GM23338 (cell line): ENCODE measurements at regions not wholly inside any gene's neighbourhood (a gene's known extent, or its start where the extent isn't known, plus 50 kb on each side); places are given as distances from the start of the nearest gene placed in this dataset.

Experiments used
- ATAC-seq: fragments of 200-7000 bp; cut with Tn5 transposase; 3 replicates; pipeline ENCODE4 v1.9.1; 2020
- DNase-seq: peaks from one replicate; pipeline ENCODE4 v3.0.0-alpha.2; 2015; ENCODE audit warnings: low spot score
- H2AFZ ChIP-seq: fragments of 200-600 bp; sonication (generic); 2 replicates; pipeline ENCODE4 v1.8.0; 2016; ENCODE audit warnings: antibody characterized with exemption, mild to moderate bottlenecking, moderate library complexity
- H3F3A ChIP-seq: fragments of 200-600 bp; sonication (generic); replicated peaks from 2 replicates; pipeline ENCODE4 v1.8.0; 2017; ENCODE audit warnings: antibody characterized with exemption, mixed run types, low read depth
- H3K27ac ChIP-seq: fragments of 200-600 bp; sonication (generic); 2 replicates; pipeline ENCODE4 v1.6.1; 2016; ENCODE audit warnings: low read depth
- H3K27me3 ChIP-seq: fragments of 200-600 bp; sonication (generic); 2 replicates; pipeline ENCODE4 v1.8.0; 2016; ENCODE audit warnings: mild to moderate bottlenecking, mixed run types, moderate library complexity; ENCODE audit not compliant: insufficient read depth
- H3K36me3 ChIP-seq: fragments of 200-600 bp; sonication (generic); 2 replicates; pipeline ENCODE4 v1.8.0; 2016; ENCODE audit warnings: mild to moderate bottlenecking; ENCODE audit not compliant: insufficient read depth
- H3K4me1 ChIP-seq: fragments of 200-600 bp; sonication (generic); 2 replicates; pipeline ENCODE4 v1.8.0; 2016; ENCODE audit warnings: mild to moderate bottlenecking, moderate library complexity; ENCODE audit not compliant: insufficient read depth
- H3K4me2 ChIP-seq: fragments of 200-600 bp; sonication (generic); 2 replicates; pipeline ENCODE4 v1.7.1; 2017; ENCODE audit warnings: mixed run types
- H3K4me3 ChIP-seq: fragments of 200-600 bp; sonication (generic); 2 replicates; pipeline ENCODE4 v1.6.1; 2016; ENCODE audit warnings: mixed run types
- H3K79me2 ChIP-seq: fragments of 200-600 bp; sonication (generic); replicated peaks from 2 replicates; pipeline ENCODE4 v1.8.0; 2017; ENCODE audit warnings: mild to moderate bottlenecking; ENCODE audit not compliant: insufficient read depth
- H3K9me2 ChIP-seq: fragments of 200-600 bp; sonication (generic); 2 replicates; pipeline ENCODE4 v1.8.0; 2017; ENCODE audit not compliant: insufficient read depth
- H4K20me1 ChIP-seq: fragments of 200-600 bp; sonication (generic); replicated peaks from 2 replicates; pipeline ENCODE4 v1.8.0; 2017; ENCODE audit warnings: mild to moderate bottlenecking; ENCODE audit not compliant: insufficient read depth
- H3K27ac Mint-ChIP-seq: 2 replicates; pipeline ENCODE4 v1.8.0; 2020; ENCODE audit warnings: inconsistent platforms, mild to moderate bottlenecking, moderate library complexity, mixed read lengths
- H3K27me3 Mint-ChIP-seq: 3 replicates; pipeline ENCODE4 v1.8.0; 2022; ENCODE audit warnings: low read depth, mild to moderate bottlenecking, moderate library complexity, mixed read lengths, inconsistent platforms; ENCODE audit not compliant: insufficient read depth, poor library complexity
- H3K36me3 Mint-ChIP-seq: 3 replicates; pipeline ENCODE4 v1.8.0; 2021; ENCODE audit warnings: low read depth, mild to moderate bottlenecking, inconsistent platforms, moderate library complexity, mixed read lengths
- H3K4me1 Mint-ChIP-seq: 3 replicates; pipeline ENCODE4 v1.8.0; 2020; ENCODE audit warnings: mild to moderate bottlenecking, inconsistent platforms, mixed read lengths
- H3K4me3 Mint-ChIP-seq: 3 replicates; pipeline ENCODE4 v1.8.0; 2021; ENCODE audit warnings: moderate library complexity, mild to moderate bottlenecking, inconsistent platforms, mixed read lengths
- H3K9me3 Mint-ChIP-seq: 3 replicates; pipeline ENCODE4 v1.8.0; 2020; ENCODE audit warnings: moderate library complexity, mild to moderate bottlenecking, inconsistent platforms, mixed read lengths
- CTCF ChIP-seq, 2 experiments: fragments of 200-600 bp in 1 of 2; sonication (generic) in 1 of 2; conservative IDR thresholded peaks; 2 replicates each; pipeline versions ENCODE4 v1.5.1 to v1.6.1; 2016 to 2017; ENCODE audit warnings: antibody characterized with exemption in 2 of 2, low read depth in 2 of 2, mild to moderate bottlenecking in 2 of 2, moderate library complexity in 1 of 2
- EZH2phosphoT487 ChIP-seq: fragments of 200-600 bp; sonication (generic); IDR thresholded peaks from one replicate; pipeline ENCODE4 v1.8.1; 2018; ENCODE audit warnings: antibody characterized with exemption; ENCODE audit not compliant: unreplicated experiment
- JUNB ChIP-seq: IDR thresholded peaks from one replicate; pipeline ENCODE4 v1.6.1; 2016; ENCODE audit warnings: antibody characterized with exemption; ENCODE audit not compliant: unreplicated experiment
- NANOG ChIP-seq: IDR thresholded peaks from 2 replicates; pipeline ENCODE4 v1.6.1; 2016; ENCODE audit warnings: antibody characterized with exemption, borderline replicate concordance
- POLR2AphosphoS5 ChIP-seq: IDR thresholded peaks from 2 replicates; pipeline ENCODE4 v1.6.1; 2016; ENCODE audit warnings: antibody characterized with exemption, low read depth
- STAT1 ChIP-seq: IDR thresholded peaks from one replicate; pipeline ENCODE4 v1.6.1; 2016; ENCODE audit warnings: antibody characterized with exemption; ENCODE audit not compliant: unreplicated experiment
- ZNF114 ChIP-seq: fragments of 250-450 bp; sonication (Bioruptor Pico); IDR thresholded peaks from 2 replicates; pipeline ENCODE4 v1.5.0; 2020; ENCODE audit warnings: mild to moderate bottlenecking, moderate library complexity
- TF ChIP-seq, protein P1 (sequence below): IDR thresholded peaks from one replicate; pipeline ENCODE4 v1.6.1; 2018; ENCODE audit warnings: antibody characterized with exemption; ENCODE audit not compliant: unreplicated experiment
- TF ChIP-seq, protein P2 (sequence below): fragments of 250-450 bp; sonication (Bioruptor Pico); IDR thresholded peaks from 2 replicates; pipeline ENCODE4 v1.5.0; 2020; ENCODE audit warnings: mild to moderate bottlenecking, moderate library complexity
- TF ChIP-seq, protein P3 (sequence below): IDR thresholded peaks from 2 replicates; pipeline ENCODE4 v1.6.1; 2016; ENCODE audit warnings: antibody characterized with exemption

DNA sequence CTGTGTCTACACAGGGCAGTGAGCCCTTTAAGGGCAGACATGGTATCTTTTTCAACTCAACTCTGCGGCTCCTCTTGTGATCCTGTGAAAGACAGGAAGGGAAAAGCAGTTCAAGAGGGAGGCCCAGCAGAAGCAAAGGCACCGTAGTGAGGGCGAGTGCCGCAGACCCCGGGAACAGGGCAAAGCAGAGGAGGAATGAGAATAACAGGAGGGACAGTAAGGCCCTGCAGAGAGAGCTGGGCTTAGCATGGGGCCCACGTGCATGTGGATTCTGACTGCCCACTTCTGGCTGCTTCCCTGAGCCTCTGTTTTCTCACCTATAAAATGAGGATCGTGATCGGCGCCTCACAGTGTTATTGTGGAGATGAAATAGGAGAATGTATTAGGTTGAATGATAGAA lies 409.3 kb downstream of the PTPRU start (continued):
- TF ChIP-seq, protein P1, sequence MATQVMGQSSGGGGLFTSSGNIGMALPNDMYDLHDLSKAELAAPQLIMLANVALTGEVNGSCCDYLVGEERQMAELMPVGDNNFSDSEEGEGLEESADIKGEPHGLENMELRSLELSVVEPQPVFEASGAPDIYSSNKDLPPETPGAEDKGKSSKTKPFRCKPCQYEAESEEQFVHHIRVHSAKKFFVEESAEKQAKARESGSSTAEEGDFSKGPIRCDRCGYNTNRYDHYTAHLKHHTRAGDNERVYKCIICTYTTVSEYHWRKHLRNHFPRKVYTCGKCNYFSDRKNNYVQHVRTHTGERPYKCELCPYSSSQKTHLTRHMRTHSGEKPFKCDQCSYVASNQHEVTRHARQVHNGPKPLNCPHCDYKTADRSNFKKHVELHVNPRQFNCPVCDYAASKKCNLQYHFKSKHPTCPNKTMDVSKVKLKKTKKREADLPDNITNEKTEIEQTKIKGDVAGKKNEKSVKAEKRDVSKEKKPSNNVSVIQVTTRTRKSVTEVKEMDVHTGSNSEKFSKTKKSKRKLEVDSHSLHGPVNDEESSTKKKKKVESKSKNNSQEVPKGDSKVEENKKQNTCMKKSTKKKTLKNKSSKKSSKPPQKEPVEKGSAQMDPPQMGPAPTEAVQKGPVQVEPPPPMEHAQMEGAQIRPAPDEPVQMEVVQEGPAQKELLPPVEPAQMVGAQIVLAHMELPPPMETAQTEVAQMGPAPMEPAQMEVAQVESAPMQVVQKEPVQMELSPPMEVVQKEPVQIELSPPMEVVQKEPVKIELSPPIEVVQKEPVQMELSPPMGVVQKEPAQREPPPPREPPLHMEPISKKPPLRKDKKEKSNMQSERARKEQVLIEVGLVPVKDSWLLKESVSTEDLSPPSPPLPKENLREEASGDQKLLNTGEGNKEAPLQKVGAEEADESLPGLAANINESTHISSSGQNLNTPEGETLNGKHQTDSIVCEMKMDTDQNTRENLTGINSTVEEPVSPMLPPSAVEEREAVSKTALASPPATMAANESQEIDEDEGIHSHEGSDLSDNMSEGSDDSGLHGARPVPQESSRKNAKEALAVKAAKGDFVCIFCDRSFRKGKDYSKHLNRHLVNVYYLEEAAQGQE = no peak
- TF ChIP-seq STAT1 (no peak), POLR2AphosphoS5 (no peak), EZH2phosphoT487 (no peak), ZNF114 (CRISPR knock-in tag) (no peak)
- TF ChIP-seq, protein P2, sequence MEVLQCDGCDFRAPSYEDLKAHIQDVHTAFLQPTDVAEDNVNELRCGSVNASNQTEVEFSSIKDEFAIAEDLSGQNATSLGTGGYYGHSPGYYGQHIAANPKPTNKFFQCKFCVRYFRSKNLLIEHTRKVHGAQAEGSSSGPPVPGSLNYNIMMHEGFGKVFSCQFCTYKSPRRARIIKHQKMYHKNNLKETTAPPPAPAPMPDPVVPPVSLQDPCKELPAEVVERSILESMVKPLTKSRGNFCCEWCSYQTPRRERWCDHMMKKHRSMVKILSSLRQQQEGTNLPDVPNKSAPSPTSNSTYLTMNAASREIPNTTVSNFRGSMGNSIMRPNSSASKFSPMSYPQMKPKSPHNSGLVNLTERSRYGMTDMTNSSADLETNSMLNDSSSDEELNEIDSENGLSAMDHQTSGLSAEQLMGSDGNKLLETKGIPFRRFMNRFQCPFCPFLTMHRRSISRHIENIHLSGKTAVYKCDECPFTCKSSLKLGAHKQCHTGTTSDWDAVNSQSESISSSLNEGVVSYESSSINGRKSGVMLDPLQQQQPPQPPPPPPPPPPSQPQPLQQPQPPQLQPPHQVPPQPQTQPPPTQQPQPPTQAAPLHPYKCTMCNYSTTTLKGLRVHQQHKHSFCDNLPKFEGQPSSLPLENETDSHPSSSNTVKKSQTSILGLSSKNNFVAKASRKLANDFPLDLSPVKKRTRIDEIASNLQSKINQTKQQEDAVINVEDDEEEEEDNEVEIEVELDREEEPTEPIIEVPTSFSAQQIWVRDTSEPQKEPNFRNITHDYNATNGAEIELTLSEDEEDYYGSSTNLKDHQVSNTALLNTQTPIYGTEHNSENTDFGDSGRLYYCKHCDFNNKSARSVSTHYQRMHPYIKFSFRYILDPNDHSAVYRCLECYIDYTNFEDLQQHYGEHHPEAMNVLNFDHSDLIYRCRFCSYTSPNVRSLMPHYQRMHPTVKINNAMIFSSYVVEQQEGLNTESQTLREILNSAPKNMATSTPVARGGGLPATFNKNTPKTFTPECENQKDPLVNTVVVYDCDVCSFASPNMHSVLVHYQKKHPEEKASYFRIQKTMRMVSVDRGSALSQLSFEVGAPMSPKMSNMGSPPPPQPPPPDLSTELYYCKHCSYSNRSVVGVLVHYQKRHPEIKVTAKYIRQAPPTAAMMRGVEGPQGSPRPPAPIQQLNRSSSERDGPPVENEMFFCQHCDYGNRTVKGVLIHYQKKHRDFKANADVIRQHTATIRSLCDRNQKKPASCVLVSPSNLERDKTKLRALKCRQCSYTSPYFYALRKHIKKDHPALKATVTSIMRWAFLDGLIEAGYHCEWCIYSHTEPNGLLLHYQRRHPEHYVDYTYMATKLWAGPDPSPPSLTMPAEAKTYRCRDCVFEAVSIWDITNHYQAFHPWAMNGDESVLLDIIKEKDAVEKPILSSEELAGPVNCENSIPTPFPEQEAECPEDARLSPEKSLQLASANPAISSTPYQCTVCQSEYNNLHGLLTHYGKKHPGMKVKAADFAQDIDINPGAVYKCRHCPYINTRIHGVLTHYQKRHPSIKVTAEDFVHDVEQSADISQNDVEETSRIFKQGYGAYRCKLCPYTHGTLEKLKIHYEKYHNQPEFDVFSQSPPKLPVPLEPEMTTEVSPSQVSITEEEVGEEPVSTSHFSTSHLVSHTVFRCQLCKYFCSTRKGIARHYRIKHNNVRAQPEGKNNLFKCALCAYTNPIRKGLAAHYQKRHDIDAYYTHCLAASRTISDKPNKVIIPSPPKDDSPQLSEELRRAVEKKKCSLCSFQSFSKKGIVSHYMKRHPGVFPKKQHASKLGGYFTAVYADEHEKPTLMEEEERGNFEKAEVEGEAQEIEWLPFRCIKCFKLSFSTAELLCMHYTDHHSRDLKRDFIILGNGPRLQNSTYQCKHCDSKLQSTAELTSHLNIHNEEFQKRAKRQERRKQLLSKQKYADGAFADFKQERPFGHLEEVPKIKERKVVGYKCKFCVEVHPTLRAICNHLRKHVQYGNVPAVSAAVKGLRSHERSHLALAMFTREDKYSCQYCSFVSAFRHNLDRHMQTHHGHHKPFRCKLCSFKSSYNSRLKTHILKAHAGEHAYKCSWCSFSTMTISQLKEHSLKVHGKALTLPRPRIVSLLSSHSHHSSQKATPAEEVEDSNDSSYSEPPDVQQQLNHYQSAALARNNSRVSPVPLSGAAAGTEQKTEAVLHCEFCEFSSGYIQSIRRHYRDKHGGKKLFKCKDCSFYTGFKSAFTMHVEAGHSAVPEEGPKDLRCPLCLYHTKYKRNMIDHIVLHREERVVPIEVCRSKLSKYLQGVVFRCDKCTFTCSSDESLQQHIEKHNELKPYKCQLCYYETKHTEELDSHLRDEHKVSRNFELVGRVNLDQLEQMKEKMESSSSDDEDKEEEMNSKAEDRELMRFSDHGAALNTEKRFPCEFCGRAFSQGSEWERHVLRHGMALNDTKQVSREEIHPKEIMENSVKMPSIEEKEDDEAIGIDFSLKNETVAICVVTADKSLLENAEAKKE (CRISPR knock-in tag) = no peak

GRCh38 chr1:29644812-29645211 lies 408.5 kb downstream of the PTPRU start:
- H3K36me3 ChIP-seq = no peaks in the 10 kb centered on the region
- H3K9me3 Mint-ChIP-seq = no peaks in the 10 kb centered on the region
- H4K20me1 ChIP-seq = no peaks in the 10 kb centered on the region; the same call in 1 of the 2 replicates
- no peak overlapping the region for H3K27ac ChIP-seq
- peak overlapping the region; percentile 21; the same call in 1 of the 2 replicates for H3K27ac Mint-ChIP-seq
- H3K79me2 ChIP-seq = no peaks in the 10 kb centered on the region
- DNase-seq = no peak
- peaks cover 10% of the 10 kb centered on the region for H3K4me1 Mint-ChIP-seq
- H3K4me3 ChIP-seq = no peak overlapping the region
- no peaks in the 10 kb centered on the region for H3F3A ChIP-seq
- H3K4me1 ChIP-seq = no peaks in the 10 kb centered on the region
- no peaks in the 10 kb centered on the region for H3K27me3 ChIP-seq
- H2AFZ ChIP-seq = no peak overlapping the region
- TF ChIP-seq NANOG (no peak), CTCF (conservative IDR thresholded peaks at IDR 0.05; ENCODE audit: low read depth in 2 of 2) (peak in 1 of 2 experiments; percentile 42; a peak in 2 of 4 replicates), JUNB (no peak), POLR2AphosphoS5 (no peak), ZNF114 (CRISPR knock-in tag) (no peak), EZH2phosphoT487 (no peak), STAT1 (no peak)
- TF ChIP-seq, protein P3, sequence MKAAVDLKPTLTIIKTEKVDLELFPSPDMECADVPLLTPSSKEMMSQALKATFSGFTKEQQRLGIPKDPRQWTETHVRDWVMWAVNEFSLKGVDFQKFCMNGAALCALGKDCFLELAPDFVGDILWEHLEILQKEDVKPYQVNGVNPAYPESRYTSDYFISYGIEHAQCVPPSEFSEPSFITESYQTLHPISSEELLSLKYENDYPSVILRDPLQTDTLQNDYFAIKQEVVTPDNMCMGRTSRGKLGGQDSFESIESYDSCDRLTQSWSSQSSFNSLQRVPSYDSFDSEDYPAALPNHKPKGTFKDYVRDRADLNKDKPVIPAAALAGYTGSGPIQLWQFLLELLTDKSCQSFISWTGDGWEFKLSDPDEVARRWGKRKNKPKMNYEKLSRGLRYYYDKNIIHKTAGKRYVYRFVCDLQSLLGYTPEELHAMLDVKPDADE = no peak
- H3K36me3 Mint-ChIP-seq = no peaks in the 10 kb centered on the region
- ATAC-seq = no peak
- H3K4me2 ChIP-seq = no peak overlapping the region
- H3K9me2 ChIP-seq = no peaks in the 10 kb centered on the region; the same call in 1 of the 2 replicates
- H3K27me3 Mint-ChIP-seq = peaks cover 10% of the 10 kb centered on the region
- H3K4me3 Mint-ChIP-seq = no peak overlapping the region
